Nephron (organoid): ENCODE measurements at regions not wholly inside any gene's neighbourhood (a gene's known extent, or its start where the extent isn't known, plus 50 kb on each side); places are given as distances from the start of the nearest gene placed in this dataset.

ENCODE experiments used
- H3K27ac Mint-ChIP-seq, 3 experiments: 2 replicates each; pipeline ENCODE4 v1.8.0; 2020; ENCODE audit warnings: mixed read lengths in 3 of 3, mild to moderate bottlenecking in 2 of 3, moderate library complexity in 1 of 3
- H3K27me3 Mint-ChIP-seq: 2 replicates; pipeline ENCODE4 v1.8.0; 2021; ENCODE audit warnings: low read depth, mild to moderate bottlenecking, moderate library complexity, mixed read lengths
- H3K36me3 Mint-ChIP-seq: 2 replicates; pipeline ENCODE4 v1.8.0; 2020; ENCODE audit warnings: low read depth, mixed read lengths
- H3K4me1 Mint-ChIP-seq: 2 replicates; pipeline ENCODE4 v1.8.0; 2020; ENCODE audit warnings: mixed read lengths
- H3K4me3 Mint-ChIP-seq, 3 experiments: 2 replicates each; pipeline ENCODE4 v1.8.0; 2020; ENCODE audit warnings: mild to moderate bottlenecking in 3 of 3, mixed read lengths in 3 of 3, moderate library complexity in 2 of 3
- H3K9me3 Mint-ChIP-seq: 2 replicates; pipeline ENCODE4 v1.8.0; 2020; ENCODE audit warnings: mixed read lengths
- CTCF ChIP-seq, 3 experiments: fragments of 200-600 bp; sonication (generic); IDR thresholded peaks; one replicate each; pipeline ENCODE4 v1.5.0; 2021; ENCODE audit warnings: antibody characterized with exemption in 3 of 3; ENCODE audit not compliant: unreplicated experiment in 3 of 3

GRCh38 chr2:228611171-228611570 is 429.7 kb upstream of the SPHKAP start:
- H3K4me3 Mint-ChIP-seq: no peak overlapping the region
- peak overlapping the region in 2 of 3 experiments; percentile 64 to 84 for H3K27ac Mint-ChIP-seq
- peaks cover 3% of the 10 kb centered on the region for H3K9me3 Mint-ChIP-seq
- H3K4me1 Mint-ChIP-seq: peaks cover 16% of the 10 kb centered on the region
- no peaks in the 10 kb centered on the region for H3K27me3 Mint-ChIP-seq
- no peaks in the 10 kb centered on the region for H3K36me3 Mint-ChIP-seq
- no peak for TF ChIP-seq CTCF (IDR thresholded peaks at IDR 0.05; ENCODE audit: unreplicated experiment in 3 of 3)

GRCh38 chr2:228602288-228602687 is 420.8 kb upstream of the SPHKAP start:
- Mint-ChIP-seq H3K9me3 (no peaks in the 10 kb centered on the region), H3K4me3 (no peak overlapping the region), H3K27me3 (no peaks in the 10 kb centered on the region), H3K36me3 (no peaks in the 10 kb centered on the region), H3K27ac (peak overlapping the region; percentile 76 to 90 (median 76)), H3K4me1 (peaks cover 6% of the 10 kb centered on the region)
- no peak for TF ChIP-seq CTCF (IDR thresholded peaks at IDR 0.05; ENCODE audit: unreplicated experiment in 3 of 3)

- Mint-ChIP-seq H3K36me3 (no peaks in the 10 kb centered on the region), H3K27ac (no peak overlapping the region), H3K9me3 (no peaks in the 10 kb centered on the region), H3K4me1 (peaks cover 6% of the 10 kb centered on the region), H3K4me3 (no peak overlapping the region), H3K27me3 (no peaks in the 10 kb centered on the region)
- no peak for TF ChIP-seq CTCF (IDR thresholded peaks at IDR 0.05; ENCODE audit: unreplicated experiment in 3 of 3)
These were observed 418.8 kb upstream of the SPHKAP start for GRCh38 chr2:228600265-228600664.

- Mint-ChIP-seq H3K4me1 (peaks cover 6% of the 10 kb centered on the region), H3K27ac (no peak overlapping the region), H3K36me3 (no peaks in the 10 kb centered on the region), H3K27me3 (no peaks in the 10 kb centered on the region), H3K9me3 (no peaks in the 10 kb centered on the region), H3K4me3 (no peak overlapping the region)
- TF ChIP-seq CTCF (IDR thresholded peaks at IDR 0.05; ENCODE audit: unreplicated experiment in 3 of 3): no peak
These were observed 418.3 kb upstream of the SPHKAP start for GRCh38 chr2:228599781-228600180.

GRCh38 chr2:228599297-228599696 is 417.8 kb upstream of the SPHKAP start:
- no peak overlapping the region for H3K27ac Mint-ChIP-seq
- H3K4me3 Mint-ChIP-seq: no peak overlapping the region
- H3K36me3 Mint-ChIP-seq: no peaks in the 10 kb centered on the region
- H3K27me3 Mint-ChIP-seq: no peaks in the 10 kb centered on the region
- H3K4me1 Mint-ChIP-seq: peaks cover 6% of the 10 kb centered on the region
- H3K9me3 Mint-ChIP-seq: no peaks in the 10 kb centered on the region
- no peak for TF ChIP-seq CTCF (IDR thresholded peaks at IDR 0.05; ENCODE audit: unreplicated experiment in 3 of 3)

GRCh38 chr2:228597032-228597431 is 415.5 kb upstream of the SPHKAP start:
- no peaks in the 10 kb centered on the region for H3K9me3 Mint-ChIP-seq
- H3K27me3 Mint-ChIP-seq: no peaks in the 10 kb centered on the region
- peaks cover 3% of the 10 kb centered on the region for H3K4me1 Mint-ChIP-seq
- no peaks in the 10 kb centered on the region for H3K36me3 Mint-ChIP-seq
- no peak overlapping the region for H3K4me3 Mint-ChIP-seq
- H3K27ac Mint-ChIP-seq: no peak overlapping the region
- TF ChIP-seq CTCF (IDR thresholded peaks at IDR 0.05; ENCODE audit: unreplicated experiment in 3 of 3): no peak
